ENCODE measurements at regions not wholly inside any gene's neighbourhood (a gene's known extent, or its start where the extent isn't known, plus 50 kb on each side); places are given as distances from the start of the nearest gene placed in this dataset.

DNA sequence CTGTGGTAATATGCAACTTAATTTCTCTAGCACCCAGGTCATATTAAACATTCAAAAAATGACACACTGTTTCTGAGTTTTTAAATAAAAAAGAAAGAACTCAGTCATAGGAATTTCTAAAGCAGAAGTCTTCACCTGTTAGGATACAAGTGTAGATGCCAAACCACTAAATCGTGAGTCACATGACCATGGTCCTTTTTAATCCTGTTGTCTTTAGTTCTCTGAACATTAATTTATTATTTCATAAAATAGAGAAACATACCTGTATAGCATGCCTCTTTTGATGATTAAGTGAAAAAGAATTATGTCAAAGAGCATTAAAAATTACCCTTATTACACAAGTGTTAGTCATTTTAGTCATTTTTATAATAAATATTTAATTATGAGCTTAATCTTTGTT lies 398.8 kb downstream of the CCDC85A start:
- no peaks in the 10 kb centered on the region for H3K36me3 ChIP-seq (ENCODE audit: low read depth, low read length)
- no peaks in the 10 kb centered on the region for H3K9me2 ChIP-seq (replicated peaks; ENCODE audit: low read length)
- H3K79me2 ChIP-seq (ENCODE audit: low read length) = no peaks in the 10 kb centered on the region
- H3K9me3 ChIP-seq (ENCODE audit: low read length) = no peaks in the 10 kb centered on the region
- H3K4me3 ChIP-seq (ENCODE audit: low read length) = peak overlapping the region; percentile 2; the same call in 1 of the 2 replicates
- no peaks in the 10 kb centered on the region for H3K27me3 ChIP-seq (ENCODE audit: low read length)
- POLR2A ChIA-PET (ENCODE audit: unreplicated experiment) = no interaction called here
- no peaks in the 10 kb centered on the region for H4K20me1 ChIP-seq (ENCODE audit: low read length)
- BruUV-seq (replicated peaks) = no TSS peak
- intact Hi-C loops (cut with micrococcal nuclease) = loop anchor here (5.0 to 10.0 kb wide), 3 partner anchors 160 to 398 kb away; partner anchors contain the start of gene CCDC85A
- peak; percentile 84 for ATAC-seq
- peaks cover 6% of the 10 kb centered on the region for H3F3A ChIP-seq (ENCODE audit: low read length, unreplicated experiment)
- peak overlapping the region; percentile 45 for H3K4me2 ChIP-seq (ENCODE audit: low read length)
- no peak overlapping the region for H2AFZ ChIP-seq (ENCODE audit: low read length)
- CTCF ChIA-PET = no interaction called here
- peak; percentile 90 for DNase-seq
- H3K9ac ChIP-seq (ENCODE audit: low read length) = no peak overlapping the region
- peaks cover 47% of the 10 kb centered on the region for H3K4me1 ChIP-seq (ENCODE audit: insufficient read depth, low read length)
- TF ChIP-seq, protein P1, sequence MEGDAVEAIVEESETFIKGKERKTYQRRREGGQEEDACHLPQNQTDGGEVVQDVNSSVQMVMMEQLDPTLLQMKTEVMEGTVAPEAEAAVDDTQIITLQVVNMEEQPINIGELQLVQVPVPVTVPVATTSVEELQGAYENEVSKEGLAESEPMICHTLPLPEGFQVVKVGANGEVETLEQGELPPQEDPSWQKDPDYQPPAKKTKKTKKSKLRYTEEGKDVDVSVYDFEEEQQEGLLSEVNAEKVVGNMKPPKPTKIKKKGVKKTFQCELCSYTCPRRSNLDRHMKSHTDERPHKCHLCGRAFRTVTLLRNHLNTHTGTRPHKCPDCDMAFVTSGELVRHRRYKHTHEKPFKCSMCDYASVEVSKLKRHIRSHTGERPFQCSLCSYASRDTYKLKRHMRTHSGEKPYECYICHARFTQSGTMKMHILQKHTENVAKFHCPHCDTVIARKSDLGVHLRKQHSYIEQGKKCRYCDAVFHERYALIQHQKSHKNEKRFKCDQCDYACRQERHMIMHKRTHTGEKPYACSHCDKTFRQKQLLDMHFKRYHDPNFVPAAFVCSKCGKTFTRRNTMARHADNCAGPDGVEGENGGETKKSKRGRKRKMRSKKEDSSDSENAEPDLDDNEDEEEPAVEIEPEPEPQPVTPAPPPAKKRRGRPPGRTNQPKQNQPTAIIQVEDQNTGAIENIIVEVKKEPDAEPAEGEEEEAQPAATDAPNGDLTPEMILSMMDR (conservative IDR thresholded peaks at IDR 0.05; ENCODE audit: low read depth, low read length) = no peak
- TF ChIP-seq EZH2phosphoT487 (IDR thresholded peaks at IDR 0.05; ENCODE audit: borderline replicate concordance, low read length) (no peak), EZH2 (IDR thresholded peaks at IDR 0.05; ENCODE audit: low read length, unreplicated experiment) (no peak)
- peak overlapping the region; percentile 27; the same call in 1 of the 2 replicates for H3K27ac ChIP-seq (ENCODE audit: low read length)

DNA sequence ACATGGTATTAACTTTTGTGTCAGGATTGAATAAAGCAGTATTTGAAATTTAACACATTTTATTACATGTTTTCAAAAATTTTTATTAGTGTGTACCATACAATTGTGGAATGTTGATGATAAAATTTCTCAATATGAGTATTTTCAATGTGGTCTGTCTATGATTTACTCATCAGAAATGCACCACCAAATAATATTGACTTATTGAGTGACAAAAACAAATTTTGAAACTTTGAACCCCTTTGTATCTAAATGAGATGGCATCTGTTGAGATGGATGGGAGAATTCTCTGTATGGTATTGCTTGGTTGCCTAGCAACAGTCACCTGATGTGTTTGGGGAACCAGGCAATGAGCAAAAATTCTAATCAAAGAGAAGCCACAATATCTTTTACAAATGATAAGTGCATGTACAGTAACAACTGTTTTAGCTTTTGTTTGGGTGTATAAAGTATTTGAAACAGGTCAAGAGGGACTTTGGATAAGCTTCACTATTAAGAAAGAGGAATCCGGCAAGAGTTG lies 400.1 kb downstream of the CCDC85A start:
- Histone ChIP-seq H3K27me3 (ENCODE audit: low read length) (no peaks in the 10 kb centered on the region), H2AFZ (ENCODE audit: low read length) (no peak overlapping the region), H3K27ac (ENCODE audit: low read length) (no peak overlapping the region), H4K20me1 (ENCODE audit: low read length) (no peaks in the 10 kb centered on the region), H3K36me3 (ENCODE audit: low read depth, low read length) (no peaks in the 10 kb centered on the region), H3K4me1 (ENCODE audit: insufficient read depth, low read length) (peaks cover 47% of the 10 kb centered on the region), H3K4me3 (ENCODE audit: low read length) (no peak overlapping the region), H3K4me2 (ENCODE audit: low read length) (0 out of 2 replicates have a peak overlapping the region, but pooled peaks have one; percentile 46), H3F3A (ENCODE audit: low read length, unreplicated experiment) (peaks cover 6% of the 10 kb centered on the region), H3K9me2 (replicated peaks; ENCODE audit: low read length) (no peaks in the 10 kb centered on the region), H3K79me2 (ENCODE audit: low read length) (no peaks in the 10 kb centered on the region), H3K9ac (ENCODE audit: low read length) (no peak overlapping the region), H3K9me3 (ENCODE audit: low read length) (no peaks in the 10 kb centered on the region)
- intact Hi-C loops (cut with micrococcal nuclease) = loop anchor here (5.0 to 10.0 kb wide), 3 partner anchors 158 to 399 kb away; partner anchors contain the start of gene CCDC85A
- no TSS peak for BruUV-seq (replicated peaks)
- CTCF ChIA-PET = no interaction called here
- peak; percentile 59 for DNase-seq
- ATAC-seq = no peak
- TF ChIP-seq, protein P1 (conservative IDR thresholded peaks at IDR 0.05; ENCODE audit: low read depth, low read length) = no peak
- TF ChIP-seq EZH2 (IDR thresholded peaks at IDR 0.05; ENCODE audit: low read length, unreplicated experiment) (no peak), EZH2phosphoT487 (IDR thresholded peaks at IDR 0.05; ENCODE audit: borderline replicate concordance, low read length) (no peak)
- POLR2A ChIA-PET (ENCODE audit: unreplicated experiment) = no interaction called here

DNA sequence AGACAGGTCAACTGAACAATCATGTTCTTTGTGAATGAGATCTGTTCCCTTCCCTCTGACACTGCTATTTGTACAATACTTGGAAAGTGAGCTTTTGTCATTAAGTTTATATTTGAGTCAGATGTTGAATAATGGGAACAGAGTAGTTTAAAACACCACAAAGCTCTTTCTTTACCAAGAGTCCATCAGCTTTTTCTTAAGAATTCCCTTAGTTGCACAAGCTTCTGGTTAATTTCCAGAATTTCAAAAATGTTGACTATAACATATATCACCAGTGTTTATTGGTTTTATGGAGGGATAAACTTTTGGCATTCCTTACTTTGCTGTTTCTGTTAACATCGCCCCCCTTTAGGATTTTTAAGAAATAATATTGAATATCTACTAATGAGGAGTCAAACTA lies 403.7 kb downstream of the CCDC85A start:
- Histone ChIP-seq H3K9ac (ENCODE audit: low read length) (no peak overlapping the region), H3K79me2 (ENCODE audit: low read length) (no peaks in the 10 kb centered on the region), H3K4me3 (ENCODE audit: low read length) (no peak overlapping the region), H3K27me3 (ENCODE audit: low read length) (no peaks in the 10 kb centered on the region), H3K27ac (ENCODE audit: low read length) (no peak overlapping the region), H3K36me3 (ENCODE audit: low read depth, low read length) (no peaks in the 10 kb centered on the region), H4K20me1 (ENCODE audit: low read length) (no peaks in the 10 kb centered on the region), H3K4me1 (ENCODE audit: insufficient read depth, low read length) (peaks cover 16% of the 10 kb centered on the region), H2AFZ (ENCODE audit: low read length) (no peak overlapping the region), H3K9me3 (ENCODE audit: low read length) (no peaks in the 10 kb centered on the region), H3K4me2 (ENCODE audit: low read length) (no peak overlapping the region), H3K9me2 (replicated peaks; ENCODE audit: low read length) (0 out of 2 replicates have a peak, but pooled peaks cover 3% of the 10 kb centered on the region), H3F3A (ENCODE audit: low read length, unreplicated experiment) (peaks cover 6% of the 10 kb centered on the region)
- intact Hi-C loops (cut with micrococcal nuclease) = loop anchor here (10.0 kb wide), 1 partner anchor 403 kb away; the partner anchor contains the start of gene CCDC85A
- ATAC-seq = no peak
- BruUV-seq (replicated peaks) = no TSS peak
- TF ChIP-seq EZH2phosphoT487 (IDR thresholded peaks at IDR 0.05; ENCODE audit: borderline replicate concordance, low read length) (no peak), EZH2 (IDR thresholded peaks at IDR 0.05; ENCODE audit: low read length, unreplicated experiment) (no peak)
- TF ChIP-seq, protein P1 (conservative IDR thresholded peaks at IDR 0.05; ENCODE audit: low read depth, low read length) = no peak
- POLR2A ChIA-PET (ENCODE audit: unreplicated experiment) = no interaction called here
- CTCF ChIA-PET = no interaction called here
- DNase-seq = no peak
